Esophagus muscularis mucosa (tissue), 4 donors: ENCODE measurements at regions not wholly inside any gene's neighbourhood (a gene's known extent, or its start where the extent isn't known, plus 50 kb on each side); places are given as distances from the start of the nearest gene placed in this dataset.

Experiments
- CTCF ChIP-seq, 3 experiments: fragments of 200-600 bp in 2 of 3; fragments of 450-650 bp in 1 of 3; sonication (generic) in 2 of 3; IDR thresholded peaks; one replicate each; pipeline ENCODE4 v1.5.1; 2017 to 2019; ENCODE audit warnings: antibody characterized with exemption in 3 of 3, mild to moderate bottlenecking in 2 of 3, moderate library complexity in 1 of 3
- EP300 ChIP-seq: sonication (generic); formaldehyde crosslinking; IDR thresholded peaks from one replicate; pipeline ENCODE4 v1.6.1; 2017; ENCODE audit warnings: antibody characterized with exemption
- POLR2A ChIP-seq: fragments of 450-650 bp; IDR thresholded peaks from one replicate; pipeline ENCODE4 v1.6.1; 2017; ENCODE audit warnings: antibody characterized with exemption, moderate library complexity, mild to moderate bottlenecking, low read depth

GRCh38 chr4:157806184-157806583 is 366.6 kb downstream of the GASK1B start:
- TF ChIP-seq POLR2A (no peak), CTCF (IDR thresholded peaks at IDR 0.05) (no peak), EP300 (no peak)
